ENCODE measurements at regions not wholly inside any gene's neighbourhood (a gene's known extent, or its start where the extent isn't known, plus 50 kb on each side); places are given as distances from the start of the nearest gene placed in this dataset.
A peak's percentile ranks its signal among the peaks of the same experiment; 100 is the strongest.

DNA sequence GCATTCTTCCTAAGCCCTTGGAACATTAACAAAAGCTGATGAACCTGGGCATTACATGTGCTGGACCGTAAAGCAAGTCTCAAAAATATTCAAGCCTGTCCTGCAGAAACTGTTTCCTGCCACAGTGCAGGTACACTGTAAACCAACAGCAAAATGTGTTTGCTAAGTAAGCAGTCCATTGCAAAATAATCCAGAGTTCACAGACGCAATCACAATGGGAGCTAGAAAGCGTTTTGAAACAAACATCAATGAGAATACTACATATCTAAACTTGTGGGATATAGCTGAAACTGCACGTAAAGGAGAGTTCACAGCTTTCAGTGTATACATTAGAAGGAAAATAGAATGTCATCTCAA, 61.6 kb downstream of the RGS12 start:
- TF ChIP-seq, protein P1, sequence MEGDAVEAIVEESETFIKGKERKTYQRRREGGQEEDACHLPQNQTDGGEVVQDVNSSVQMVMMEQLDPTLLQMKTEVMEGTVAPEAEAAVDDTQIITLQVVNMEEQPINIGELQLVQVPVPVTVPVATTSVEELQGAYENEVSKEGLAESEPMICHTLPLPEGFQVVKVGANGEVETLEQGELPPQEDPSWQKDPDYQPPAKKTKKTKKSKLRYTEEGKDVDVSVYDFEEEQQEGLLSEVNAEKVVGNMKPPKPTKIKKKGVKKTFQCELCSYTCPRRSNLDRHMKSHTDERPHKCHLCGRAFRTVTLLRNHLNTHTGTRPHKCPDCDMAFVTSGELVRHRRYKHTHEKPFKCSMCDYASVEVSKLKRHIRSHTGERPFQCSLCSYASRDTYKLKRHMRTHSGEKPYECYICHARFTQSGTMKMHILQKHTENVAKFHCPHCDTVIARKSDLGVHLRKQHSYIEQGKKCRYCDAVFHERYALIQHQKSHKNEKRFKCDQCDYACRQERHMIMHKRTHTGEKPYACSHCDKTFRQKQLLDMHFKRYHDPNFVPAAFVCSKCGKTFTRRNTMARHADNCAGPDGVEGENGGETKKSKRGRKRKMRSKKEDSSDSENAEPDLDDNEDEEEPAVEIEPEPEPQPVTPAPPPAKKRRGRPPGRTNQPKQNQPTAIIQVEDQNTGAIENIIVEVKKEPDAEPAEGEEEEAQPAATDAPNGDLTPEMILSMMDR (IDR thresholded peaks at IDR 0.05; ENCODE audit: extremely low read depth, insufficient read depth, missing control alignments), result no peak
- DNase-seq (ENCODE audit: low spot score), result no peak
- in situ Hi-C loops (cut with MboI; ENCODE audit: low pct_unique_long_range_greater_than_20kb, low sequenced_read_pairs, unreplicated experiment), result no loop called here

DNA sequence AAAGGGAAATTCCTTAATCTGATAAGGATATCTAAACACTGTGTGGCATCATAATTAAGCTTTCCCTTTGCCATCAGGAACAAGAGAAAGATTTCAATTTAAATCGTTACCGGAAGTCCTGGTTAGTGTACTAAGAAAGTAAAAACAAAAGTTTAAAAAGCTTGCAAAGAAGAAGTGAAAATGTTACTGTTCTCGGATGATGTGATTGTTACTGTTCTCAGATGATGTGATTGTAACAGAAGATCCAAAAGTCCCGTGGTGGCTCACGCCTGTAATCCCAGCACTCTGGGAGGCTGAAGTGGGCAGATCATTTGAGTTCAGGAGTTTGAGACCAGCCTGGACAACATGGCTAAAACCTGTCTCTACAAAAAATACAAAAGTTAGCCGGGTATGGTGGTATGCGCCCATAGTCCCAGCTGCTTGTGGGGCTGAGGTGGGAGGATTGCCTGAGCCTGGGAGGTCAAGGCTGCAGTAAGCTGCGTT, 62.5 kb downstream of the RGS12 start:
- in situ Hi-C loops (cut with MboI; ENCODE audit: low pct_unique_long_range_greater_than_20kb, low sequenced_read_pairs, unreplicated experiment), result no loop called here
- peak; percentile 66 for DNase-seq (ENCODE audit: low spot score)
- TF ChIP-seq, protein P1 (IDR thresholded peaks at IDR 0.05; ENCODE audit: extremely low read depth, insufficient read depth, missing control alignments), result no peak

- in situ Hi-C loops (cut with MboI; ENCODE audit: low pct_unique_long_range_greater_than_20kb, low sequenced_read_pairs, unreplicated experiment), result no loop called here
- TF ChIP-seq, protein P1 (IDR thresholded peaks at IDR 0.05; ENCODE audit: extremely low read depth, insufficient read depth, missing control alignments), result no peak
- no peak for DNase-seq (ENCODE audit: low spot score)
Observed at GRCh38 chr4:3358656-3359055, 65.8 kb downstream of the RGS12 start.

- TF ChIP-seq, protein P1 (IDR thresholded peaks at IDR 0.05; ENCODE audit: extremely low read depth, insufficient read depth, missing control alignments), result no peak
- in situ Hi-C loops (cut with MboI; ENCODE audit: low pct_unique_long_range_greater_than_20kb, low sequenced_read_pairs, unreplicated experiment), result no loop called here
- DNase-seq (ENCODE audit: low spot score), result no peak
Observed at GRCh38 chr4:3360777-3361176, 68.0 kb downstream of the RGS12 start.

- in situ Hi-C loops (cut with MboI; ENCODE audit: low pct_unique_long_range_greater_than_20kb, low sequenced_read_pairs, unreplicated experiment), result no loop called here
- TF ChIP-seq, protein P1 (IDR thresholded peaks at IDR 0.05; ENCODE audit: extremely low read depth, insufficient read depth, missing control alignments), result no peak
- no peak for DNase-seq (ENCODE audit: low spot score)
Observed at GRCh38 chr4:3361406-3361805, 68.6 kb downstream of the RGS12 start.

- in situ Hi-C loops (cut with MboI; ENCODE audit: low pct_unique_long_range_greater_than_20kb, low sequenced_read_pairs, unreplicated experiment), result no loop called here
- TF ChIP-seq, protein P1 (IDR thresholded peaks at IDR 0.05; ENCODE audit: extremely low read depth, insufficient read depth, missing control alignments), result no peak
- no peak for DNase-seq (ENCODE audit: low spot score)
Observed at GRCh38 chr4:3361896-3362295, 69.1 kb downstream of the RGS12 start.

Data from GM13977 (cell line).